ENCODE measurements at regions not wholly inside any gene's neighbourhood (a gene's known extent, or its start where the extent isn't known, plus 50 kb on each side); places are given as distances from the start of the nearest gene placed in this dataset.

- DNase-seq (ENCODE audit: low read depth, low spot score) = no peak
- no peaks in the 10 kb centered on the region for H3K27me3 ChIP-seq (ENCODE audit: control insufficient read depth, insufficient read depth, low read length)
- POLR2A ChIA-PET = no interaction called here
- no peak overlapping the region for H3K27ac ChIP-seq (ENCODE audit: low read depth, low read length)
- no peak overlapping the region for H3K4me3 ChIP-seq (ENCODE audit: low read depth, low read length)
- no peaks in the 10 kb centered on the region for H3K9me3 ChIP-seq (ENCODE audit: control insufficient read depth, insufficient read depth, low read length)
- CTCF ChIA-PET = no interaction called here
- no peak for TF ChIP-seq CTCF (IDR thresholded peaks at IDR 0.05; ENCODE audit: low read depth, low read length)
Observed at GRCh38 chr9:744046-744712, 97.3 kb upstream of the DMRT1 start.

DNA sequence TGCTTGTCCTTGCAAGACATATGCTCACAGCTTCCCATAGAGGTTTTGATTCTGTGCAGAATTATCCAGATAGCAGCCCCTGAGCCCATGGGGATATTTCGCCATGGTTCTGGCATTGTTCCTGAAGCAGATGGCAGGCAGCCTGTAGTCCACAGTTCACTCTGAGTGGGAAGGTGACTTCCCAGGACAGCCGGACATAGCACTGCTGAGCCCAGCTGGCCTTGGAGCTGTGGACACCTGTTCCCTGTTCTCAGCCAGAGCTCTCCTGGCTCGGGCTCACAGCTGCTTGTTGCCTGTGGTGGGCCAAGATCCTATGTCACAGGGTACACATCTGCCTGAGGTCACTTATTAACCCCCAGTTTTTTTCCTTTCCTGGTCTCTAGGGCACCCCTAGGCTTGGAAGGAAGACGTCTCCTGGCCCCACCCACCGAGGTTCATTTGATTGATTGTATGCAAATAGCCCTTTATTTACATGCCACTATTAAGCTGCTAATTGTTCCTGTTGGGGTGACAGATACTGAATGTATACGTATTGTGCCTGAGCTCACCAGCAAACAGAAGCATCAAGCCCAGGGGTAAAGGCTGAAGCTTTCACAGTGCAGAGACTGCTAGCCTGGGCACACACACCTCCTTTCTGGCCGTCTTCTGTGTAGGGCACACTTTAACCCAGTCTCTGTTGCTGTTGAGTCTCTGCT lies 96.6 kb upstream of the DMRT1 start:
- DNase-seq (ENCODE audit: low read depth, low spot score) = no peak
- ChIA-PET POLR2A (no interaction called here), CTCF (no interaction called here)
- Histone ChIP-seq H3K27me3 (ENCODE audit: control insufficient read depth, insufficient read depth, low read length) (no peaks in the 10 kb centered on the region), H3K27ac (ENCODE audit: low read depth, low read length) (no peak overlapping the region), H3K9me3 (ENCODE audit: control insufficient read depth, insufficient read depth, low read length) (no peaks in the 10 kb centered on the region), H3K4me3 (ENCODE audit: low read depth, low read length) (no peak overlapping the region)
- TF ChIP-seq CTCF (IDR thresholded peaks at IDR 0.05; ENCODE audit: low read depth, low read length) = no peak

GRCh38 chr9:745761-746380 lies 95.6 kb upstream of the DMRT1 start:
- no peaks in the 10 kb centered on the region for H3K27me3 ChIP-seq (ENCODE audit: control insufficient read depth, insufficient read depth, low read length)
- ChIA-PET POLR2A (no interaction called here), CTCF (interaction anchor here (1.5 kb wide), 1 partner anchor 60 kb away, joined by 4 read pairs; no protein-coding TSS in a partner anchor)
- H3K27ac ChIP-seq (ENCODE audit: low read depth, low read length) = no peak overlapping the region
- H3K9me3 ChIP-seq (ENCODE audit: control insufficient read depth, insufficient read depth, low read length) = no peaks in the 10 kb centered on the region
- no peak for DNase-seq (ENCODE audit: low read depth, low spot score)
- no peak overlapping the region for H3K4me3 ChIP-seq (ENCODE audit: low read depth, low read length)
- TF ChIP-seq CTCF (IDR thresholded peaks at IDR 0.05; ENCODE audit: low read depth, low read length) = no peak

DNA sequence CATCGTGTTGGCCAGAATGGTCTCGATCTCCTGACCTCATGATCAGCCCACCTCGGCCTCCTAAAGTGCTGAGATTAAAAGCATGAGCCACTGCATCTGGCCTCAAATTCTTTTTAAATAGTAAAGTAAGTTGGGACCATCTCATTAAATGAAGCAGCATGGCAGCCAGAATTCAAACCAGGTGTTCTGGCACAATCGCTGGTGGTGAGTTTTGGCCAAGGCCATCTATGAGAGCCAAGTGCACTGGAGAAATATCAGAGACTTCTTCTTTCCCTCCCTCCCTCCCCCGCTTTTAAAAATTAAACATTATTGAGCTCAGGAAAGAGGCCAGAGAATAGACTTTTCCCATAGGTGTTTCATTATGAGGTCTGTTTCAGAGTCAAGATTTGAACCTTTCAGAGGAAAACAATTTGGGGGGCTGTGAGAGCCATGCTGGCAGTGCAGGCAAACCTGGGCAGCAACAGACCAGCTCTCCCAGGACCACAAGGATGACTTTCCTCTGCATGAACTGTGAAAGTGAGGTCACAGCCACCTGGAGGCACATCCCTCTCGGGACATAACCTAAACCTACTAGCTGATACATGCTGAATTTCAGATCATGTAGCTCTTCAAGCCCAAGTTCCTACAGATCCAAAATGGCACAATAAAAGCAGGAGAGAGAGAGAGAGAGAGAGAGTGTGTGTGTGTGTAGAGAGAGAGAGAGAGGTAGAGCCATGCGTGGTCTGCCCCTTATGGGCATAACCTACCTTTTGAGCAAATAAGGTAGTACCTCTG lies 94.6 kb upstream of the DMRT1 start:
- POLR2A ChIA-PET = no interaction called here
- no peak for TF ChIP-seq CTCF (IDR thresholded peaks at IDR 0.05; ENCODE audit: low read depth, low read length)
- H3K9me3 ChIP-seq (ENCODE audit: control insufficient read depth, insufficient read depth, low read length) = no peaks in the 10 kb centered on the region
- CTCF ChIA-PET = interaction anchor here (1.5 kb wide), 1 partner anchor 59 kb away, joined by 4 read pairs; no protein-coding TSS in a partner anchor
- H3K27ac ChIP-seq (ENCODE audit: low read depth, low read length) = no peak overlapping the region
- H3K27me3 ChIP-seq (ENCODE audit: control insufficient read depth, insufficient read depth, low read length) = no peaks in the 10 kb centered on the region
- DNase-seq (ENCODE audit: low read depth, low spot score) = no peak
- H3K4me3 ChIP-seq (ENCODE audit: low read depth, low read length) = no peak overlapping the region

All from AG04450 (cell line).